ENCODE measurements at regions not wholly inside any gene's neighbourhood (a gene's known extent, or its start where the extent isn't known, plus 50 kb on each side); places are given as distances from the start of the nearest gene placed in this dataset.

DNA sequence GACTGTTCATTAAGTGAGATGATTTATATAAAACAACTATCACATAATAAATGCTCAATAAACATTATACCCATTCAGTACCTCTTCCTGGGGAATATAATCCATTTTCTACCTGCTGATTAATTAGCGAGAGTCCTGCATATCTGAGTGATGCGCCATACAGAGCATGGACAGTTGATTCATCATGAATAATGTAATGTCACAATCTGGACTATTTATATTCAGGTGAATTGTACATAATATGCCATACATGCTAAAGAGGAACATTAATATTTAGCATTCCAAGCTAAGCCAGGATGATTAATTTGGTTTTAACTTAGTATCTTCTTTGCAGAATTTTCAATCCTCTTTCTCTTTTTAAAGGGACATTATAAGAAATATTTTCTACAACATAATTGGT lies 362.0 kb upstream of the XYLT1 start:
- Histone ChIP-seq H4K20me1 (ENCODE audit: control insufficient read depth, insufficient read depth, low read length, poor library complexity, severe bottlenecking) (no peaks in the 10 kb centered on the region), H3K9ac (ENCODE audit: low read length) (no peak overlapping the region), H3K79me2 (ENCODE audit: control insufficient read depth, insufficient read depth, low read length) (no peaks in the 10 kb centered on the region), H2AFZ (ENCODE audit: insufficient read depth, low read depth, low read length, poor library complexity, severe bottlenecking) (no peak overlapping the region), H3K4me2 (replicated peaks; ENCODE audit: low read depth, low read length, poor library complexity, severe bottlenecking) (no peak overlapping the region), H3K27ac (ENCODE audit: low read length in 2 of 2) (no peak overlapping the region), H3K4me1 (ENCODE audit: control insufficient read depth in 2 of 2, insufficient read depth in 2 of 2, low read length in 2 of 2) (no peaks in the 10 kb centered on the region), H3K36me3 (replicated peaks in 1 of 2; ENCODE audit: control extremely low read depth in 1 of 2, control insufficient read depth in 1 of 2, extremely low read depth in 1 of 2, insufficient read depth in 2 of 2, low read length in 1 of 2) (no peaks in the 10 kb centered on the region), H3K27me3 (replicated peaks in 1 of 4; ENCODE audit: control extremely low read depth in 1 of 4, control insufficient read depth in 3 of 4, insufficient read depth in 4 of 4, low read length in 3 of 4) (no peaks in the 10 kb centered on the region), H3K4me3 (ENCODE audit: control extremely low read depth in 1 of 5, extremely low read depth in 1 of 5, insufficient read depth in 1 of 5, low read depth in 2 of 5, low read length in 4 of 5) (no peak overlapping the region), H3K9me3 (ENCODE audit: control extremely low read depth in 1 of 3, control insufficient read depth in 2 of 3, insufficient read depth in 1 of 3, low read length in 2 of 3) (peaks cover 0 to 1% (median 0%) of the 10 kb centered on the region in 3 donors)
- no CpG with 5 or more reads among the region's 2 CpGs for WGBS (ENCODE audit: insufficient coverage)
- TF ChIP-seq EZH2 (IDR thresholded peaks at IDR 0.05; ENCODE audit: borderline replicate concordance, insufficient read depth, low read depth, low read length, poor library complexity, severe bottlenecking): no peak
- TF ChIP-seq, protein P1, sequence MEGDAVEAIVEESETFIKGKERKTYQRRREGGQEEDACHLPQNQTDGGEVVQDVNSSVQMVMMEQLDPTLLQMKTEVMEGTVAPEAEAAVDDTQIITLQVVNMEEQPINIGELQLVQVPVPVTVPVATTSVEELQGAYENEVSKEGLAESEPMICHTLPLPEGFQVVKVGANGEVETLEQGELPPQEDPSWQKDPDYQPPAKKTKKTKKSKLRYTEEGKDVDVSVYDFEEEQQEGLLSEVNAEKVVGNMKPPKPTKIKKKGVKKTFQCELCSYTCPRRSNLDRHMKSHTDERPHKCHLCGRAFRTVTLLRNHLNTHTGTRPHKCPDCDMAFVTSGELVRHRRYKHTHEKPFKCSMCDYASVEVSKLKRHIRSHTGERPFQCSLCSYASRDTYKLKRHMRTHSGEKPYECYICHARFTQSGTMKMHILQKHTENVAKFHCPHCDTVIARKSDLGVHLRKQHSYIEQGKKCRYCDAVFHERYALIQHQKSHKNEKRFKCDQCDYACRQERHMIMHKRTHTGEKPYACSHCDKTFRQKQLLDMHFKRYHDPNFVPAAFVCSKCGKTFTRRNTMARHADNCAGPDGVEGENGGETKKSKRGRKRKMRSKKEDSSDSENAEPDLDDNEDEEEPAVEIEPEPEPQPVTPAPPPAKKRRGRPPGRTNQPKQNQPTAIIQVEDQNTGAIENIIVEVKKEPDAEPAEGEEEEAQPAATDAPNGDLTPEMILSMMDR (IDR thresholded peaks at IDR 0.05): no peak
- no peak for DNase-seq
- no peak for ATAC-seq (ENCODE audit: low read depth)
- H3K4me3 Mint-ChIP-seq: no peak overlapping the region
- CTCF ChIA-PET: no interaction called here
- intact Hi-C loops (cut with micrococcal nuclease): no loop called here
- peaks cover 12% of the 10 kb centered on the region for H3K27me3 Mint-ChIP-seq
- no peak overlapping the region for H3K27ac Mint-ChIP-seq
- H3K9me3 Mint-ChIP-seq (ENCODE audit: insufficient read depth): no peaks in the 10 kb centered on the region
- POLR2A ChIA-PET: no interaction called here
- H3K4me1 Mint-ChIP-seq: no peaks in the 10 kb centered on the region

DNA sequence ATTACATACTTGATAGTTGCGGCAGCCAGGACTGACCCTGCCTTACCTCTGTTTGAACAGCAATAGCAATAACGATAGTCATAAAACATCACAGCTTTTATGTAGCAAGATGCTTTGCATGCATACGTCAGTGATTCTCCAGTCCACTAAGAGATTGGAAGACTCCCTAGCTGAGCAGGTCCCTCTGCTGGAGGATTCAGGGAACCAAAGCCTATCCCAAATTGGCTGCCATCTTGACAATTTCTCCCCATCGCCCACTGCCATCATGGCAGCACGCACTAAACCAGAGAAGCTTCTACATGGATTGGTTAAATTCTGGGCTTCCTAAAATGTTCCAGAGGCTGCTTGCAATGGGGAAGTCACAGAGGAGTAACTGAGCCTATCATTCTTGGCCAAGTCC lies 360.6 kb upstream of the XYLT1 start:
- no peaks in the 10 kb centered on the region for H3K9me3 Mint-ChIP-seq (ENCODE audit: insufficient read depth)
- no peaks in the 10 kb centered on the region for H3K4me1 Mint-ChIP-seq
- ATAC-seq (ENCODE audit: low read depth): no peak
- intact Hi-C loops (cut with micrococcal nuclease): no loop called here
- Histone ChIP-seq H3K27ac (ENCODE audit: low read length in 2 of 2) (no peak overlapping the region), H3K9me3 (ENCODE audit: control extremely low read depth in 1 of 3, control insufficient read depth in 2 of 3, insufficient read depth in 1 of 3, low read length in 2 of 3) (peaks cover 0 to 1% (median 0%) of the 10 kb centered on the region in 3 donors), H3K4me2 (replicated peaks; ENCODE audit: low read depth, low read length, poor library complexity, severe bottlenecking) (no peak overlapping the region), H4K20me1 (ENCODE audit: control insufficient read depth, insufficient read depth, low read length, poor library complexity, severe bottlenecking) (no peaks in the 10 kb centered on the region), H3K9ac (ENCODE audit: low read length) (no peak overlapping the region), H3K36me3 (replicated peaks in 1 of 2; ENCODE audit: control extremely low read depth in 1 of 2, control insufficient read depth in 1 of 2, extremely low read depth in 1 of 2, insufficient read depth in 2 of 2, low read length in 1 of 2) (no peaks in the 10 kb centered on the region), H3K79me2 (ENCODE audit: control insufficient read depth, insufficient read depth, low read length) (no peaks in the 10 kb centered on the region), H2AFZ (ENCODE audit: insufficient read depth, low read depth, low read length, poor library complexity, severe bottlenecking) (no peak overlapping the region), H3K4me1 (ENCODE audit: control insufficient read depth in 2 of 2, insufficient read depth in 2 of 2, low read length in 2 of 2) (no peaks in the 10 kb centered on the region), H3K27me3 (replicated peaks in 1 of 4; ENCODE audit: control extremely low read depth in 1 of 4, control insufficient read depth in 3 of 4, insufficient read depth in 4 of 4, low read length in 3 of 4) (no peaks in the 10 kb centered on the region), H3K4me3 (ENCODE audit: control extremely low read depth in 1 of 5, extremely low read depth in 1 of 5, insufficient read depth in 1 of 5, low read depth in 2 of 5, low read length in 4 of 5) (no peak overlapping the region)
- TF ChIP-seq, protein P1 (IDR thresholded peaks at IDR 0.05): no peak
- TF ChIP-seq EZH2 (IDR thresholded peaks at IDR 0.05; ENCODE audit: borderline replicate concordance, insufficient read depth, low read depth, low read length, poor library complexity, severe bottlenecking): no peak
- H3K27ac Mint-ChIP-seq: no peak overlapping the region
- no peak overlapping the region for H3K4me3 Mint-ChIP-seq
- H3K27me3 Mint-ChIP-seq: peaks cover 12% of the 10 kb centered on the region
- DNase-seq: no peak
- CTCF ChIA-PET: no interaction called here
- WGBS (ENCODE audit: insufficient coverage): no CpG with 5 or more reads among the region's 5 CpGs
- POLR2A ChIA-PET: no interaction called here

All from B cell (primary cell).